OCI-LY1 (cell line): ENCODE measurements at regions not wholly inside any gene's neighbourhood (a gene's known extent, or its start where the extent isn't known, plus 50 kb on each side); places are given as distances from the start of the nearest gene placed in this dataset.
A peak's percentile ranks its signal among the peaks of the same experiment; 100 is the strongest.
"Not testable (repeated sequence)": the region's sequence is repeated elsewhere in the genome, so short reads cannot be mapped to it uniquely, and the experiment has no call there.

Experiments
- H2AFZ ChIP-seq: fragments of 200-600 bp; sonication (generic), shearing (Covaris generic); 2 replicates; pipeline ENCODE4 v1.6.0; 2014; ENCODE audit warnings: antibody characterized with exemption, mild to moderate bottlenecking, low read length
- H3F3A ChIP-seq: fragments of 200-600 bp; sonication (generic), shearing (Covaris generic); 2 replicates; pipeline ENCODE4 v1.6.0; 2014; ENCODE audit warnings: mild to moderate bottlenecking, antibody characterized with exemption, low read length, moderate library complexity; ENCODE audit not compliant: insufficient read depth
- H3K27ac ChIP-seq: fragments of 200-600 bp; sonication (generic); 2 replicates; pipeline ENCODE4 v1.5.1; 2014; ENCODE audit warnings: low read length, mixed run types, mild to moderate bottlenecking, low read depth; ENCODE audit not compliant: poor library complexity, severe bottlenecking
- H3K27me3 ChIP-seq: fragments of 200-600 bp; sonication (generic); 2 replicates; pipeline ENCODE4 v1.6.0; 2014; ENCODE audit warnings: antibody characterized with exemption, mild to moderate bottlenecking, low read length, moderate library complexity; ENCODE audit not compliant: insufficient read depth
- H3K36me3 ChIP-seq: fragments of 200-600 bp; sonication (generic); 2 replicates; pipeline ENCODE4 v1.6.1; 2014; ENCODE audit warnings: mild to moderate bottlenecking, antibody characterized with exemption, low read length, moderate library complexity, mixed read lengths; ENCODE audit not compliant: insufficient read depth
- H3K4me1 ChIP-seq: fragments of 200-600 bp; sonication (generic); 2 replicates; pipeline ENCODE4 v1.5.1; 2014; ENCODE audit warnings: mild to moderate bottlenecking, low read length, moderate library complexity; ENCODE audit not compliant: insufficient read depth, severe bottlenecking
- H3K4me2 ChIP-seq: fragments of 200-600 bp; sonication (generic), shearing (Covaris generic); 2 replicates; pipeline ENCODE4 v1.6.1; 2014; ENCODE audit warnings: low read length
- H3K4me3 ChIP-seq: fragments of 200-600 bp; sonication (generic); 2 replicates; pipeline ENCODE4 v1.5.1; 2014; ENCODE audit warnings: low read length, low read depth, mild to moderate bottlenecking, mixed read lengths; ENCODE audit not compliant: poor library complexity, severe bottlenecking
- H3K79me2 ChIP-seq: fragments of 200-600 bp; shearing (Covaris generic); 2 replicates; pipeline ENCODE4 v1.6.1; 2016; ENCODE audit warnings: mixed run types, low read length, mixed read lengths; ENCODE audit not compliant: insufficient read depth
- H3K9ac ChIP-seq: fragments of 200-600 bp; sonication (generic), shearing (Covaris generic); 2 replicates; pipeline ENCODE4 v1.6.1; 2014; ENCODE audit warnings: mild to moderate bottlenecking, low read length, mixed read lengths
- H3K9me2 ChIP-seq: fragments of 200-600 bp; sonication (generic), shearing (Covaris generic); 2 replicates; pipeline ENCODE4 v1.6.1; 2014; ENCODE audit warnings: low read depth, mild to moderate bottlenecking, low read length, mixed read lengths
- H3K9me3 ChIP-seq: fragments of 200-600 bp; shearing (Covaris generic); 2 replicates; pipeline ENCODE4 v1.6.1; 2014; ENCODE audit warnings: low read length, mixed read lengths
- H4K20me1 ChIP-seq: fragments of 200-600 bp; sonication (generic), shearing (Covaris generic); 2 replicates; pipeline ENCODE4 v1.6.0; 2016; ENCODE audit warnings: mild to moderate bottlenecking, low read length; ENCODE audit not compliant: insufficient read depth
- EZH2 ChIP-seq: fragments of 200-600 bp; sonication (generic), shearing (Covaris generic); IDR thresholded peaks from 2 replicates; pipeline ENCODE4 v1.8.0; 2017; ENCODE audit warnings: borderline replicate concordance, mixed run types, mild to moderate bottlenecking, antibody characterized with exemption, low read length, moderate library complexity, mixed read lengths
- TF ChIP-seq, protein P1 (sequence below): fragments of 200-600 bp; sonication (generic), shearing (Covaris generic); IDR thresholded peaks from 2 replicates; pipeline ENCODE4 v1.5.1; 2017; ENCODE audit warnings: mild to moderate bottlenecking, antibody characterized with exemption, low read length, moderate library complexity, mixed read lengths

DNA sequence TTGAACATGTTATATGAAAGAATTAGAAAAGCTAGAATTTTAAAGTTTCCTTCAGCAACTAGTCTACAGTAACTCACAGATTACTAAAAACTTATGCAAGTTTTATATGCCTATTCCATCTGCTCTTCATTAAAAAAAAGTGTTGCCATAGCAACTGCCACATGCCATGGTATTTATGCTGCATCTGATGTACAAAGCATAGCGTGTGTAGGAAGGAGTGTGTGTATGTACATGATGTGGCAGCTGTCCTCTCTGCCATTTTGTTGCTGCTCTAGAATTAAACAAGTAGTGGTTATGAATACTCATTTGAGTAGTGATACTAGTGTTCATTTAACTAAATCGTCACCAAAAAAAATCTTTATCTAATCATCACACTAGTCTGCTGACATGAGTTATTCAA, 593.5 kb downstream of the CETN3 start:
- Histone ChIP-seq H4K20me1 (no peaks in the 10 kb centered on the region), H3K9ac (no peak overlapping the region), H3K27ac (no peak overlapping the region), H3K4me3 (no peak overlapping the region), H3K79me2 (no peaks in the 10 kb centered on the region), H3K27me3 (no peaks in the 10 kb centered on the region), H3K9me2 (no peaks in the 10 kb centered on the region), H3F3A (no peaks in the 10 kb centered on the region), H2AFZ (no peak overlapping the region), H3K36me3 (no peaks in the 10 kb centered on the region), H3K4me2 (no peak overlapping the region), H3K9me3 (no peaks in the 10 kb centered on the region), H3K4me1 (no peaks in the 10 kb centered on the region)
- TF ChIP-seq EZH2 = no peak
- TF ChIP-seq, protein P1, sequence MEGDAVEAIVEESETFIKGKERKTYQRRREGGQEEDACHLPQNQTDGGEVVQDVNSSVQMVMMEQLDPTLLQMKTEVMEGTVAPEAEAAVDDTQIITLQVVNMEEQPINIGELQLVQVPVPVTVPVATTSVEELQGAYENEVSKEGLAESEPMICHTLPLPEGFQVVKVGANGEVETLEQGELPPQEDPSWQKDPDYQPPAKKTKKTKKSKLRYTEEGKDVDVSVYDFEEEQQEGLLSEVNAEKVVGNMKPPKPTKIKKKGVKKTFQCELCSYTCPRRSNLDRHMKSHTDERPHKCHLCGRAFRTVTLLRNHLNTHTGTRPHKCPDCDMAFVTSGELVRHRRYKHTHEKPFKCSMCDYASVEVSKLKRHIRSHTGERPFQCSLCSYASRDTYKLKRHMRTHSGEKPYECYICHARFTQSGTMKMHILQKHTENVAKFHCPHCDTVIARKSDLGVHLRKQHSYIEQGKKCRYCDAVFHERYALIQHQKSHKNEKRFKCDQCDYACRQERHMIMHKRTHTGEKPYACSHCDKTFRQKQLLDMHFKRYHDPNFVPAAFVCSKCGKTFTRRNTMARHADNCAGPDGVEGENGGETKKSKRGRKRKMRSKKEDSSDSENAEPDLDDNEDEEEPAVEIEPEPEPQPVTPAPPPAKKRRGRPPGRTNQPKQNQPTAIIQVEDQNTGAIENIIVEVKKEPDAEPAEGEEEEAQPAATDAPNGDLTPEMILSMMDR = no peak

DNA sequence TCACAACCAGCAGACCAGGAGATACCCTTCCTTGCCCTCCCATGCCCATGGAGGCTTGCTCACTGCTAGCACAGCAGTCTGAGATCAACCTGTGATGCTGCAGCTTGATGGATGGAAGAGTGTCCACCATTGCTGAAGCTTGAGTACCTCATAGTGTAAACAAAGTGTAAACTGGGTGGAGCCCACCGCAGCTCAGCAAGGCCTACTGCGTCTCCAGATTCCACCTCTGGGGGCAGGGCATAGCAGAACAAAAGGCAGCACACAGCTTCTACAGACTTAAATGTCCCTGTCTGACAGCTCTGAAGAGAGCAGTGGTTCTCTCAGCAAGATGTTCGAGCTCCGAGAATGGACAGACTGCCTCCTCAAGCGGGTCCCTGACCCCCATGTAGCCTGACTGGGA, 608.8 kb downstream of the CETN3 start:
- not testable (repeated sequence) for H2AFZ ChIP-seq, H3K9me3 ChIP-seq, H3K27ac ChIP-seq, H3K36me3 ChIP-seq, H3K27me3 ChIP-seq, H3F3A ChIP-seq, H4K20me1 ChIP-seq, H3K9ac ChIP-seq, H3K4me1 ChIP-seq, H3K9me2 ChIP-seq, H3K79me2 ChIP-seq, H3K4me2 ChIP-seq, H3K4me3 ChIP-seq
- TF ChIP-seq, protein P1 = peak; percentile 8; the same call in 1 of the 2 replicates

DNA sequence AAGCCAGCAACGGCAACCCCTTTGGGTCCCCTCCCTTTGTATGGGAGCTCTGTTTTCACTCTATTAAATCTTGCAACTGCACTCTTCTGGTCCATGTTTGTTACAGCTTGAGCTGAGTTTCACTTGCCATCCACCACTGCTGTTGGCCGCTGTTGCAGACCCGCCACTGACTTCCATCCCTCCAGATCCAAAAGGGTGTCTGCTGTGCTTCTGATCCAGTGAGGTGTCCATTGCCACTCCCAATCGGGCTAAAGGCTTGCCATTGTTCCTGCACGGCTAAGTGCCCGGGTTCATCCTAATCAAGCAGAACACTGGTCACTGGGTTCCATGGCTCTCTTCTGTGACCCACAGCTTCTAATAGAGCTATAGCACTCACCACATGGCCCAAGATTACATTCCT, 615.1 kb downstream of the CETN3 start:
- not testable (repeated sequence) for H3K79me2 ChIP-seq, H3K9ac ChIP-seq, H3K4me1 ChIP-seq, H3K36me3 ChIP-seq, H3K9me2 ChIP-seq, H3K9me3 ChIP-seq, H3K4me3 ChIP-seq, H3K4me2 ChIP-seq, H3K27ac ChIP-seq, H4K20me1 ChIP-seq, H3F3A ChIP-seq, H3K27me3 ChIP-seq, H2AFZ ChIP-seq

DNA sequence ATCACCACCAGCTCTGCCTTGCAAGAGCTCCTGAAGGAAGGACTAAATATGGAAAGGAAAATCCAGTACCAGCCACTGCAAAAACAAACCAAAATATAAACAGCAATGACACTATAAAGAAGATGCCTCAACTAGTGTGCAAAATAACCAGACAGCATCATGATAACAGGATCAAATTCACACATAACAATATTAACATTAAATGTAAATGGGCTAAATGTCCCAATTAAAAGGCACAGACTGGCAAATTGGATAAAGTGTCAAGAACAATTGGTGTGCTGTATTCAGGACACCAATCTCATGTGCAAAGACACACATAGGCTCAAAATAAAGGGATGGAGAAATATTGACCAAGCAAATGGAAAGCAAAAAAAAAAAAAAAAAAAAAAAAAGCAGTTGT, 629.8 kb downstream of the CETN3 start:
- H3K4me3 ChIP-seq, H3K79me2 ChIP-seq, H3F3A ChIP-seq, H3K4me1 ChIP-seq, H2AFZ ChIP-seq, H3K36me3 ChIP-seq, H4K20me1 ChIP-seq, H3K9me2 ChIP-seq, H3K27ac ChIP-seq, H3K9ac ChIP-seq, H3K27me3 ChIP-seq, H3K9me3 ChIP-seq, H3K4me2 ChIP-seq: not testable (repeated sequence)
